Psoas muscle (tissue), 7 donors: ENCODE measurements at regions not wholly inside any gene's neighbourhood (a gene's known extent, or its start where the extent isn't known, plus 50 kb on each side); places are given as distances from the start of the nearest gene placed in this dataset.

Experiments used
- ATAC-seq, 4 donors: fragments of 200-7000 bp; cut with Tn5 transposase; one replicate each; pipeline ENCODE4 v1.9.1; 2020; ENCODE audit warnings: moderate library complexity in 3 of 4, mild to moderate bottlenecking in 2 of 4
- DNase-seq, 2 donors: peaks; one replicate each; pipeline ENCODE4 v3.0.0-alpha.2; 2020
- H3K27ac ChIP-seq: fragments of 200-600 bp; one replicate; pipeline ENCODE4 v1.8.0; 2022
- H3K27me3 ChIP-seq, 3 donors: fragments of 200-600 bp in 1 of 3; one replicate each; pipeline versions ENCODE4 v1.6.1 to v1.8.0; 2013 to 2022; ENCODE audit warnings: low read length in 2 of 3, mild to moderate bottlenecking in 2 of 3, moderate library complexity in 1 of 3; ENCODE audit not compliant: insufficient read depth in 3 of 3
- H3K36me3 ChIP-seq, 2 donors: fragments of 200-600 bp in 1 of 2; one replicate each; pipeline versions ENCODE4 v1.6.1 to v1.8.0; 2013 to 2022; ENCODE audit warnings: low read depth in 1 of 2, mild to moderate bottlenecking in 1 of 2, moderate library complexity in 1 of 2; ENCODE audit not compliant: insufficient read depth in 1 of 2
- H3K4me1 ChIP-seq: fragments of 200-600 bp; one replicate; pipeline ENCODE4 v1.8.0; 2022
- H3K4me3 ChIP-seq: fragments of 200-600 bp; one replicate; pipeline ENCODE4 v1.8.0; 2022; ENCODE audit warnings: mild to moderate bottlenecking
- H3K9me3 ChIP-seq: fragments of 200-600 bp; one replicate; pipeline ENCODE4 v1.8.0; 2022
- CTCF ChIP-seq: fragments of 200-600 bp; IDR thresholded peaks from one replicate; pipeline ENCODE4 v1.8.0; 2022; ENCODE audit warnings: antibody characterized with exemption
- WGBS, 3 donors: extraction: QIAGEN DNeasy Blood & Tissue Kit; methylation state at CpG; one replicate each; pipeline versions ENCODE4 v1.1.6 to v1.1.7; 2013; 5-methylcytosine and 5-hydroxymethylcytosine counted together
- intact Hi-C, 2 donors: fragments of 100-400 bp; cut with DNase I; formaldehyde crosslinking; loops; one replicate each; pipeline versions ENCODE4 v1.11.0 to v1.14.2; 2022
- donor health status: healthy with polysubstance abuse.
- donor health status: DM: no; HTN: no; CAD: no; lungs with moderate emphysema.
- donor health status: Bipolar disorder and iron deficiency.
- donor health status: healthy.
- donor health status: DM: yes; HTN: yes; CAD: no.
- donor health status: DM: no; HTN: no; CAD: no.
- donor health status: DM: yes; HTN: yes; CAD: no.

GRCh38 chr6:77173472-77174074 is 289.7 kb downstream of the HTR1B start:
- no peaks in the 10 kb centered on the region for H3K9me3 ChIP-seq
- no peak overlapping the region for H3K4me3 ChIP-seq
- no peaks in the 10 kb centered on the region for H3K4me1 ChIP-seq
- no peak for TF ChIP-seq CTCF
- no peaks in the 10 kb centered on the region for H3K36me3 ChIP-seq
- intact Hi-C loops, result no loop called here
- H3K27me3 ChIP-seq, result peaks cover 0 to 1% (median 0%) of the 10 kb centered on the region in 3 donors
- DNase-seq, result no peak
- no peak for ATAC-seq
- 73 to 79% (median 77%) methylated on average over 7 of the region's 7 CpGs for WGBS, 3 donors
- H3K27ac ChIP-seq, result no peak overlapping the region

- 84 to 93% (median 85%) methylated on average over 6 of the region's 6 CpGs for WGBS, 3 donors
- DNase-seq (no peak), ATAC-seq (no peak)
- no peak for TF ChIP-seq CTCF
- no peaks in the 10 kb centered on the region for H3K36me3 ChIP-seq
- no peaks in the 10 kb centered on the region for H3K4me1 ChIP-seq
- H3K27me3 ChIP-seq, result peaks cover 0 to 1% (median 0%) of the 10 kb centered on the region in 3 donors
- no peaks in the 10 kb centered on the region for H3K9me3 ChIP-seq
- intact Hi-C loops, result no loop called here
- H3K27ac ChIP-seq, result no peak overlapping the region
- no peak overlapping the region for H3K4me3 ChIP-seq
These were observed 290.7 kb downstream of the HTR1B start for GRCh38 chr6:77172578-77172977.

- Histone ChIP-seq H3K36me3 (no peaks in the 10 kb centered on the region), H3K9me3 (no peaks in the 10 kb centered on the region), H3K27ac (no peak overlapping the region), H3K27me3 (no peaks in the 10 kb centered on the region), H3K4me3 (no peak overlapping the region), H3K4me1 (no peaks in the 10 kb centered on the region)
- no peak for DNase-seq
- ATAC-seq, result no peak
- intact Hi-C loops, result no loop called here
- no peak for TF ChIP-seq CTCF
These were observed 303.6 kb downstream of the HTR1B start for GRCh38 chr6:77159730-77160129.

- no peak for DNase-seq
- H3K4me1 ChIP-seq, result no peaks in the 10 kb centered on the region
- 57 to 60% (median 60%) methylated on average over 4 of the region's 4 CpGs for WGBS, 3 donors
These were observed 312.1 kb downstream of the HTR1B start for GRCh38 chr6:77151241-77151640.

More at GRCh38 chr6:77151241-77151640, 312.1 kb downstream of the HTR1B start:
- no peak for TF ChIP-seq CTCF
- Histone ChIP-seq H3K27ac (no peak overlapping the region), H3K36me3 (no peaks in the 10 kb centered on the region), H3K4me3 (no peak overlapping the region), H3K27me3 (no peaks in the 10 kb centered on the region), H3K9me3 (no peaks in the 10 kb centered on the region)
- intact Hi-C loops, result no loop called here
- ATAC-seq, result no peak
